Keratinocyte (primary cell): ENCODE measurements at regions not wholly inside any gene's neighbourhood (a gene's known extent, or its start where the extent isn't known, plus 50 kb on each side); places are given as distances from the start of the nearest gene placed in this dataset.

ENCODE experiments used
- DNase-seq: peaks from one replicate; pipeline ENCODE4 v3.0.0-alpha.2; 2011; ENCODE audit warnings: low read depth, missing footprints, low spot score
- FAIRE-seq: peaks from 2 replicates; lab custom pipeline; 2011; peaks lifted over from hg19 to GRCh38; lab: Jason Lieb, UNC
- H2AFZ ChIP-seq: 2 replicates; pipeline ENCODE4 v1.6.0; 2012; ENCODE audit warnings: low read length, control low read depth, inconsistent platforms; ENCODE audit not compliant: control insufficient read depth
- H3K27ac ChIP-seq: 2 replicates; pipeline ENCODE4 v1.5.1; 2011; ENCODE audit warnings: low read length; ENCODE audit not compliant: control insufficient read depth, insufficient read depth
- H3K27me3 ChIP-seq: 3 replicates; pipeline ENCODE4 v1.6.0; 2011; ENCODE audit warnings: low read length; ENCODE audit not compliant: control insufficient read depth, insufficient read depth; ENCODE audit errors: extremely low read depth
- H3K36me3 ChIP-seq, 2 experiments: 2 replicates in 1 of 2; 3 replicates in 1 of 2; pipeline ENCODE4 v1.5.1; 2011; ENCODE audit warnings: low read length in 2 of 2, mild to moderate bottlenecking in 1 of 2; ENCODE audit not compliant: control insufficient read depth in 2 of 2, insufficient read depth in 2 of 2; ENCODE audit errors: extremely low read depth in 1 of 2
- H3K4me1 ChIP-seq: 3 replicates; pipeline ENCODE4 v1.5.1; 2011; ENCODE audit warnings: low read length; ENCODE audit not compliant: control insufficient read depth, insufficient read depth; ENCODE audit errors: extremely low read depth
- H3K4me2 ChIP-seq: 3 replicates; pipeline ENCODE4 v1.6.0; 2011; ENCODE audit warnings: low read depth, low read length; ENCODE audit not compliant: control insufficient read depth, insufficient read depth; ENCODE audit errors: extremely low read depth
- H3K4me3 ChIP-seq, 3 experiments: fragments of 200-600 bp in 1 of 3; sonication (generic) in 1 of 3; 2 replicates in 2 of 3; 3 replicates in 1 of 3; pipeline ENCODE4 v1.5.1; 2011 to 2016; ENCODE audit warnings: low read length in 3 of 3, mild to moderate bottlenecking in 3 of 3, control low read depth in 2 of 3, inconsistent platforms in 1 of 3, low read depth in 1 of 3, mixed read lengths in 1 of 3, mixed run types in 1 of 3, moderate library complexity in 1 of 3; ENCODE audit not compliant: control insufficient read depth in 2 of 3, insufficient read depth in 2 of 3; ENCODE audit errors: extremely low read depth in 1 of 3
- H3K79me2 ChIP-seq: 2 replicates; pipeline ENCODE4 v1.6.0; 2012; ENCODE audit warnings: low read length; ENCODE audit not compliant: control insufficient read depth, insufficient read depth
- H3K9ac ChIP-seq: 3 replicates; pipeline ENCODE4 v1.6.0; 2011; ENCODE audit warnings: low read length; ENCODE audit not compliant: control insufficient read depth, insufficient read depth; ENCODE audit errors: extremely low read depth
- H3K9me1 ChIP-seq: 3 replicates; pipeline ENCODE4 v1.6.0; 2011; ENCODE audit warnings: low read length; ENCODE audit not compliant: control insufficient read depth, insufficient read depth; ENCODE audit errors: extremely low read depth
- H3K9me3 ChIP-seq: 2 replicates; pipeline ENCODE4 v1.5.1; 2012; ENCODE audit warnings: low read depth, low read length; ENCODE audit not compliant: control insufficient read depth
- H4K20me1 ChIP-seq: 3 replicates; pipeline ENCODE4 v1.6.0; 2011; ENCODE audit warnings: low read length; ENCODE audit not compliant: control insufficient read depth, insufficient read depth; ENCODE audit errors: extremely low read depth
- EZH2 ChIP-seq: IDR thresholded peaks from one replicate; pipeline ENCODE4 v1.6.1; 2012; ENCODE audit warnings: inconsistent platforms, mild to moderate bottlenecking, low read length, moderate library complexity
- dilution Hi-C: fragments of 300-500 bp; cut with MboI; formaldehyde crosslinking; loops from one replicate; pipeline ENCODE4 v1.7.0; 2020; ENCODE audit warnings: low sequenced_read_pairs; ENCODE audit not compliant: extremely low pct_ligation_motif_present
- TF ChIP-seq, protein P1 (sequence below), 3 experiments: IDR thresholded peaks in 1 of 3; conservative IDR thresholded peaks in 1 of 3; optimal IDR thresholded peaks in 1 of 3; 2 replicates in 2 of 3; 3 replicates in 1 of 3; pipeline versions ENCODE3 to v1.5.1; 2011; ENCODE audit warnings: low read length in 3 of 3, mild to moderate bottlenecking in 3 of 3, moderate library complexity in 2 of 3, control low read depth in 1 of 3, inconsistent platforms in 1 of 3; ENCODE audit not compliant: insufficient read depth in 2 of 3; ENCODE audit errors: extremely low read depth in 1 of 3

DNA sequence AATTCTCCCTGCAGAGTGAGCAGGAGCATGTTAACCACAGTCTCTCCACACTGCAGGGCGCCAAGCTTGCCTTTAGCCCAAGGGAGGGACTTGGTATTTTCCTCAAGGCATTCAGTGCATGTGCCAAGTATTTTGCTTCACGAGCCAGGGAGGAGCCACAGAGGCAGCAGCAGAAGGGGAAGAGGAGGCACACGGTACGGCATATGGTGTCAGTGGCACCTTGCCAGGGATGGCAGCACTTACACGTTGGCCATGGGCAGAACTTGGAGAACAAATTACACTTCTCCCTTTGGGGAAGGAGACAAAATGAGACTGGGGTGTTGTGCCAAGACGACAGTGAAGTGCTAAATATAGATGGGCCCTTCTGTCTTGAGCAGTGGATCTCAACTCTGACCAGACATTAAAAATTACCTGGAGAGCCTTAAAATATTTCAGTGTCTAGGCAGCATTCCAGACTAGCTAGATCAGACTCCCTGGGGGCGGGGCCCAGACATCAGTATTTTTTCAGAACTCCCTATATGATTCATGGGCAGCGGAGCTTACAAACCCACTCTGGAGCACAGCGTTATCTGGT is 155.8 kb downstream of the DRD1 start:
- TF ChIP-seq, protein P1, sequence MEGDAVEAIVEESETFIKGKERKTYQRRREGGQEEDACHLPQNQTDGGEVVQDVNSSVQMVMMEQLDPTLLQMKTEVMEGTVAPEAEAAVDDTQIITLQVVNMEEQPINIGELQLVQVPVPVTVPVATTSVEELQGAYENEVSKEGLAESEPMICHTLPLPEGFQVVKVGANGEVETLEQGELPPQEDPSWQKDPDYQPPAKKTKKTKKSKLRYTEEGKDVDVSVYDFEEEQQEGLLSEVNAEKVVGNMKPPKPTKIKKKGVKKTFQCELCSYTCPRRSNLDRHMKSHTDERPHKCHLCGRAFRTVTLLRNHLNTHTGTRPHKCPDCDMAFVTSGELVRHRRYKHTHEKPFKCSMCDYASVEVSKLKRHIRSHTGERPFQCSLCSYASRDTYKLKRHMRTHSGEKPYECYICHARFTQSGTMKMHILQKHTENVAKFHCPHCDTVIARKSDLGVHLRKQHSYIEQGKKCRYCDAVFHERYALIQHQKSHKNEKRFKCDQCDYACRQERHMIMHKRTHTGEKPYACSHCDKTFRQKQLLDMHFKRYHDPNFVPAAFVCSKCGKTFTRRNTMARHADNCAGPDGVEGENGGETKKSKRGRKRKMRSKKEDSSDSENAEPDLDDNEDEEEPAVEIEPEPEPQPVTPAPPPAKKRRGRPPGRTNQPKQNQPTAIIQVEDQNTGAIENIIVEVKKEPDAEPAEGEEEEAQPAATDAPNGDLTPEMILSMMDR (optimal IDR thresholded peaks at IDR 0.05 in 1 of 3, IDR thresholded peaks at IDR 0.05 in 1 of 3, conservative IDR thresholded peaks at IDR 0.05 in 1 of 3; ENCODE audit: extremely low read depth in 1 of 3, insufficient read depth in 2 of 3, low read length in 3 of 3) = no peak
- no peak for TF ChIP-seq EZH2
- Histone ChIP-seq H3K9me1 (no peaks in the 10 kb centered on the region), H3K79me2 (no peaks in the 10 kb centered on the region), H3K9ac (peak overlapping the region; percentile 57), H3K27ac (peak overlapping the region; percentile 84), H3K4me2 (peak overlapping the region; percentile 82), H3K36me3 (no peaks in the 10 kb centered on the region), H3K4me1 (peaks cover 36% of the 10 kb centered on the region), H3K9me3 (no peaks in the 10 kb centered on the region), H4K20me1 (no peaks in the 10 kb centered on the region), H2AFZ (peak overlapping the region; percentile 88), H3K4me3 (peak overlapping the region in 2 of 3 experiments; percentile 24 to 46), H3K27me3 (no peaks in the 10 kb centered on the region)
- dilution Hi-C loops = no loop called here
- FAIRE-seq (peak; percentile 94), DNase-seq (peak; percentile 68)

GRCh38 chr5:175286981-175287380 is 157.0 kb downstream of the DRD1 start:
- no peaks in the 10 kb centered on the region for H3K36me3 ChIP-seq
- peaks cover 36% of the 10 kb centered on the region for H3K4me1 ChIP-seq
- H3K4me2 ChIP-seq = no peak overlapping the region
- DNase-seq (no peak), FAIRE-seq (peak; percentile 29)
- H3K4me3 ChIP-seq = no peak overlapping the region
- dilution Hi-C loops = no loop called here
- no peaks in the 10 kb centered on the region for H3K9me3 ChIP-seq
- no peak overlapping the region for H2AFZ ChIP-seq
- TF ChIP-seq, protein P1 (optimal IDR thresholded peaks at IDR 0.05 in 1 of 3, IDR thresholded peaks at IDR 0.05 in 1 of 3, conservative IDR thresholded peaks at IDR 0.05 in 1 of 3; ENCODE audit: extremely low read depth in 1 of 3, insufficient read depth in 2 of 3, low read length in 3 of 3) = no peak
- no peak for TF ChIP-seq EZH2
- H3K9me1 ChIP-seq = no peaks in the 10 kb centered on the region
- H3K27me3 ChIP-seq = no peaks in the 10 kb centered on the region
- H3K27ac ChIP-seq = no peak overlapping the region
- no peaks in the 10 kb centered on the region for H4K20me1 ChIP-seq
- no peak overlapping the region for H3K9ac ChIP-seq
- H3K79me2 ChIP-seq = no peaks in the 10 kb centered on the region
